ENCODE measurements at regions not wholly inside any gene's neighbourhood (a gene's known extent, or its start where the extent isn't known, plus 50 kb on each side); places are given as distances from the start of the nearest gene placed in this dataset.

DNA sequence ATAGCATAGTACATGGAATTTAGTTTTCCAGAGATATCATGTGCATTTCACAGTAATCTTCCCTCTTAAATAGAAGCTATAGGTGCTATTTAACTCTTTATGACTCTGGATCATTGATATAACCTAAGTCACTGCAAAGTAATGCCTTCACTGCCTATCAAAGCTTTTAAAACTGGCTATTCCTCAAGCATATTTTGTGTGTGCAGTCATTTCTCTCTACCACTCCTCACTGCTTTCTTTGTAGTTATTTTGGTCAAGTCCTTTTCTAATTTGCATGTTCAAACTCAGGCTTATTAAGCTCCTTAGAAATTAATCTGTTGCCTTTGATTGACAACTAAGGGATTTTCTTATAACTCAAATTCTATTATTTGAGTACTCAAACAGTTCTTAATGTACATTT is 79.4 kb upstream of the PLEKHG7 start:
- ChIA-PET POLR2A (interaction anchor here (1.0 kb wide), 1 partner anchor 22 kb away, joined by 4 read pairs; no protein-coding TSS in a partner anchor), CTCF (ENCODE audit: unreplicated experiment) (no interaction called here)
- TF ChIP-seq EZH2phosphoT487 (IDR thresholded peaks at IDR 0.05; ENCODE audit: borderline replicate concordance, low read depth, low read length), result no peak
- TF ChIP-seq, protein P1, sequence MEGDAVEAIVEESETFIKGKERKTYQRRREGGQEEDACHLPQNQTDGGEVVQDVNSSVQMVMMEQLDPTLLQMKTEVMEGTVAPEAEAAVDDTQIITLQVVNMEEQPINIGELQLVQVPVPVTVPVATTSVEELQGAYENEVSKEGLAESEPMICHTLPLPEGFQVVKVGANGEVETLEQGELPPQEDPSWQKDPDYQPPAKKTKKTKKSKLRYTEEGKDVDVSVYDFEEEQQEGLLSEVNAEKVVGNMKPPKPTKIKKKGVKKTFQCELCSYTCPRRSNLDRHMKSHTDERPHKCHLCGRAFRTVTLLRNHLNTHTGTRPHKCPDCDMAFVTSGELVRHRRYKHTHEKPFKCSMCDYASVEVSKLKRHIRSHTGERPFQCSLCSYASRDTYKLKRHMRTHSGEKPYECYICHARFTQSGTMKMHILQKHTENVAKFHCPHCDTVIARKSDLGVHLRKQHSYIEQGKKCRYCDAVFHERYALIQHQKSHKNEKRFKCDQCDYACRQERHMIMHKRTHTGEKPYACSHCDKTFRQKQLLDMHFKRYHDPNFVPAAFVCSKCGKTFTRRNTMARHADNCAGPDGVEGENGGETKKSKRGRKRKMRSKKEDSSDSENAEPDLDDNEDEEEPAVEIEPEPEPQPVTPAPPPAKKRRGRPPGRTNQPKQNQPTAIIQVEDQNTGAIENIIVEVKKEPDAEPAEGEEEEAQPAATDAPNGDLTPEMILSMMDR (conservative IDR thresholded peaks at IDR 0.05; ENCODE audit: low read length), result no peak
- Histone ChIP-seq H3K4me3 (ENCODE audit: low read depth, low read length, poor library complexity, severe bottlenecking) (no peak overlapping the region), H3K36me3 (ENCODE audit: insufficient read depth, low read length) (no peaks in the 10 kb centered on the region), H3K9me3 (ENCODE audit: low read length) (no peaks in the 10 kb centered on the region), H2AFZ (ENCODE audit: low read length) (no peak overlapping the region), H3K9me2 (ENCODE audit: insufficient read depth, low read length) (no peaks in the 10 kb centered on the region), H3K4me1 (ENCODE audit: insufficient read depth, low read length, poor library complexity, severe bottlenecking) (no peaks in the 10 kb centered on the region), H3K79me2 (ENCODE audit: insufficient read depth, low read depth, low read length) (no peaks in the 10 kb centered on the region), H3K27ac (ENCODE audit: low read depth, low read length, poor library complexity, severe bottlenecking) (no peak overlapping the region), H4K20me1 (ENCODE audit: insufficient read depth, low read length) (no peaks in the 10 kb centered on the region), H3K4me2 (ENCODE audit: low read length) (no peak overlapping the region)
- DNase-seq (ENCODE audit: low spot score), result no peak
- no TSS peak for BruUV-seq (replicated peaks)
- intact Hi-C loops (cut with micrococcal nuclease; ENCODE audit: unreplicated experiment), result loop anchor here (5.0 kb wide), 1 partner anchor 1661 kb away; no protein-coding TSS in a partner anchor

DNA sequence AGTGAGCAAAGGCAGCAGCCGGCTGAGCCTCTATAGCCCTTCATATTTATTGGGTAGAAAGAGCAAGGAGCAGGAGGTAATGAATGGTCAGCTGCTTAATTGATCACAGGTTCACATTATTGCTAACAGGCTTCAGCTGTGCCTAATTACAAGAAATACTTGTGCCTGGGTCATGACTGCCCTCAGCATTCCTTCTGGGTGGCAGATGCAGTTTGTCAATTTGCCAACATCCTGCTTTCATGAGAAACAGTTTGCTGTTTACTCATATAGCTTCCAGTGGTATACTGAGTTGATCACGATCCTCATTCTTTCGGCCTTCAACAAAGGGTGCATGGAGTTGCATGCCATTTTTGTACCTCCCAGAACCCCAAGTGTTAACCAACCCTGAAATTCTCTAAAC is 81.0 kb upstream of the PLEKHG7 start:
- Histone ChIP-seq H3K4me1 (ENCODE audit: insufficient read depth, low read length, poor library complexity, severe bottlenecking) (no peaks in the 10 kb centered on the region), H3K36me3 (ENCODE audit: insufficient read depth, low read length) (no peaks in the 10 kb centered on the region), H2AFZ (ENCODE audit: low read length) (no peak overlapping the region), H3K4me3 (ENCODE audit: low read depth, low read length, poor library complexity, severe bottlenecking) (no peak overlapping the region), H4K20me1 (ENCODE audit: insufficient read depth, low read length) (no peaks in the 10 kb centered on the region), H3K9me2 (ENCODE audit: insufficient read depth, low read length) (no peaks in the 10 kb centered on the region), H3K79me2 (ENCODE audit: insufficient read depth, low read depth, low read length) (no peaks in the 10 kb centered on the region), H3K4me2 (ENCODE audit: low read length) (no peak overlapping the region), H3K9me3 (ENCODE audit: low read length) (no peaks in the 10 kb centered on the region), H3K27ac (ENCODE audit: low read depth, low read length, poor library complexity, severe bottlenecking) (no peak overlapping the region)
- DNase-seq (ENCODE audit: low spot score), result no peak
- POLR2A ChIA-PET, result interaction anchor here (0.7 kb wide), 1 partner anchor 780 kb away, joined by 3 read pairs; no protein-coding TSS in a partner anchor
- CTCF ChIA-PET (ENCODE audit: unreplicated experiment), result no interaction called here
- BruUV-seq (replicated peaks), result no TSS peak
- TF ChIP-seq EZH2phosphoT487 (IDR thresholded peaks at IDR 0.05; ENCODE audit: borderline replicate concordance, low read depth, low read length), result no peak
- TF ChIP-seq, protein P1 (conservative IDR thresholded peaks at IDR 0.05; ENCODE audit: low read length), result no peak
- intact Hi-C loops (cut with micrococcal nuclease; ENCODE audit: unreplicated experiment), result loop anchor here (5.0 kb wide), 1 partner anchor 1660 kb away; no protein-coding TSS in a partner anchor

DNA sequence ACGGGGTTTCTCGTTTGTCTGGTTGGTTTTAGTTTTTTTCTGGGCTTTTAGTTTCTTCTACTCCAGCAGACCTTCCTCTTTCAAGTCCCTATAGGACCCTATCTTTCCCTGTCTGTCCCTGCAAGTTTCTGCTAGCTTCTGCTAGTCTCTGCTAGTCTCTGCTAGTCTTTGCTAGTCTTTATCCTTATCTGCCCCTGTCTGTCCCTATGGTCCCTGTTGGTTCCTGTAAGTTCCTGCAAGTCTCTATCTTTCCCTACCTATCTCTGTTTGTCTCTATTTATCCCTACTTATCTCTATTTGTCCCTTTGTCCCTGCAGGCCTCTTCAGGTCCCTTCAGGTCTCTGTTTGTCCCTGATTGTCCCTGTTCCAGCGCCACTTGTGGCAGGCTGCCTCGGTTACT is 81.5 kb upstream of the PLEKHG7 start:
- no peaks in the 10 kb centered on the region for H3K4me1 ChIP-seq (ENCODE audit: insufficient read depth, low read length, poor library complexity, severe bottlenecking)
- H3K9me3 ChIP-seq (ENCODE audit: low read length), result no peaks in the 10 kb centered on the region
- BruUV-seq (replicated peaks), result no TSS peak
- no peak for TF ChIP-seq EZH2phosphoT487 (IDR thresholded peaks at IDR 0.05; ENCODE audit: borderline replicate concordance, low read depth, low read length)
- TF ChIP-seq, protein P1 (conservative IDR thresholded peaks at IDR 0.05; ENCODE audit: low read length), result no peak
- H3K4me2 ChIP-seq (ENCODE audit: low read length), result no peak overlapping the region
- no peaks in the 10 kb centered on the region for H4K20me1 ChIP-seq (ENCODE audit: insufficient read depth, low read length)
- ChIA-PET POLR2A (interaction anchor here (0.7 kb wide), 1 partner anchor 779 kb away, joined by 3 read pairs; no protein-coding TSS in a partner anchor), CTCF (ENCODE audit: unreplicated experiment) (no interaction called here)
- H3K9me2 ChIP-seq (ENCODE audit: insufficient read depth, low read length), result no peaks in the 10 kb centered on the region
- intact Hi-C loops (cut with micrococcal nuclease; ENCODE audit: unreplicated experiment), result loop anchor here (5.0 kb wide), 1 partner anchor 1659 kb away; no protein-coding TSS in a partner anchor
- H3K79me2 ChIP-seq (ENCODE audit: insufficient read depth, low read depth, low read length), result no peaks in the 10 kb centered on the region
- H3K36me3 ChIP-seq (ENCODE audit: insufficient read depth, low read length), result no peaks in the 10 kb centered on the region
- no peak overlapping the region for H2AFZ ChIP-seq (ENCODE audit: low read length)
- no peak overlapping the region for H3K27ac ChIP-seq (ENCODE audit: low read depth, low read length, poor library complexity, severe bottlenecking)
- no peak for DNase-seq (ENCODE audit: low spot score)
- no peak overlapping the region for H3K4me3 ChIP-seq (ENCODE audit: low read depth, low read length, poor library complexity, severe bottlenecking)

Measured in OCI-LY7 (cell line).